HUDEP-2 (cell line): ENCODE measurements at regions not wholly inside any gene's neighbourhood (a gene's known extent, or its start where the extent isn't known, plus 50 kb on each side); places are given as distances from the start of the nearest gene placed in this dataset.

Experiments
- DNase-seq, 76 experiments: peaks; one replicate each; lab custom pipeline; 2025; ENCODE audit not compliant: unreplicated experiment in 76 of 76; lab: John Stamatoyannopoulos, UW

DNA sequence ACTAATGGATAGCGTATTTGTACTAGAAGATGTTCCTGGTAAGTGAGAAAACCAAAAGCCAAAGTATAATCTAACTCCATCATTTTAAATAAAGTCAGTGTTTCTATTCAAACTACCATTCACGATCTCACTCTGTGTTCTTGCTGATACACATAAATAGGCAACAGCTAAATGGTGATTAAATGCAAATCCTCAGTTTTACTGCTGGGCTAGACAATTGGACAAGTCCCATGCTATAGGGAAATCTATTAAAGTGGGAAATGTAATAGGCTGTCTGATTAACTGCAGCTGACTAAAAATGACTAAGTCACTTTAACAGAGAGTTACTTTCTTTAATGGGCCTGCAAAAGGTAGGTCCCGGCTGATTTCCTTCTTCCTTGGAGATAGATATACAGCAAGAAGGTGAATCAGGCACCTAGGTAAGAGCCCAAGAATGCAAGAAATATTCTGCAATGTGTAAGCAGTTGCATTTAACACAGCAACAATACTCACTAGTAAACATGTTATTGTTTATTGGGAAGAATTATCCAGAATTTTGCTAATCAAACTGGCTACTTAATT is 298.4 kb downstream of the SLITRK6 start:
- no peak for DNase-seq

GRCh38 chr13:85498774-85499173 is 300.4 kb downstream of the SLITRK6 start:
- DNase-seq, result no peak

DNA sequence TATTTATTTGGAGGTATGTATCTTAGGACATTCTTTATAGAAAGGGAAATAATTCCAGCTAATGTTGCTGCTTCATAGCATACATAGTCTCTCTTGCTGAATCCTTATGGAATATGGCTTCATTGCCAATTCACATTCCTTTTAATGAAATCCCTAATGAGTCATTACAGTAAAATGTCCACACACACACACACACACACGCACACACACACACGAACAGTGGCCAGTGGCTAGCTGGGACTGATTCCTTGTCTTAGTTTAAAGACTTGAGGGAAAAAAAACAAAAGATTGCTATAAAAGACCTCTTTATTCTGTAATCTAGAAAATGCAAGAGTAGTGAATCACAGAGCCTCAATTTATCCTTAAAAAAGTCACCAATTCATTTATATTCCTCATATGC is 301.6 kb downstream of the SLITRK6 start:
- DNase-seq, result no peak

DNA sequence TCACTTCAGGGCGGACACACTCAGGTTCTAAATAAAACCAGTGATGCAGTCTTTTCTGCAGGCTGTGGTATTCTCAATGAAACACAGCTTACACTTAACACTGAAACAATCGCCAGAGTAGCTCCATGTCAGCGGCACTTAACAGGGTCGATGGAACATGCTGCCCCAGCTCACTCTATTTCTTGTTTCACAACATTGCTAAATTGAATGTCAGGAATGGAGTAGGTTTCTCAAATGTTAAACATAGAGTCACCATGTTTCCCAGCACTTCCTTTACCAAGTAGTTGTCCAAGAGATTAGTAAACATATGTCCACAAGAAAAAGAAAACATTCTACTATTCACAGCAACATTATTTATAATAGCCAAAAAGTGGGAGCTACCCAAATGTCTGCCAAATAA is 306.9 kb downstream of the SLITRK6 start:
- no peak for DNase-seq

DNA sequence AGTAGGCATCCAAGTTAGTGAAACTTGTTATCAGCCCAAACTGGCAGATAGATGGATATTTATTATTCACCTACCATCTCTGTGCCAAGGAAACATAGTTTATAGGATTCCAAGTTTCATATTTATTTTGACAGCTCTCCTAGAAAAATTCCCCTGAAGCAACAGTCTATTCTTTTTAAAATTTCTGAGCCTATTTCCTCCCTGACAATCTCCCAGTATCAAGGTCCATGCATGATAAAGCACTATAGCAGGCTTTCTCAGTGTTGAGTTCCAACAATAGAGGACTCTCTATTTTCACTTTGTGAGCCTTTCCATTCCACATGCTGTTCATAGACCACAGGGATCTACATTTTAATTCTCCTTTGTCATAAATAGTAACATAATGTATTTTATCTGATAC is 312.6 kb downstream of the SLITRK6 start:
- no peak for DNase-seq

DNA sequence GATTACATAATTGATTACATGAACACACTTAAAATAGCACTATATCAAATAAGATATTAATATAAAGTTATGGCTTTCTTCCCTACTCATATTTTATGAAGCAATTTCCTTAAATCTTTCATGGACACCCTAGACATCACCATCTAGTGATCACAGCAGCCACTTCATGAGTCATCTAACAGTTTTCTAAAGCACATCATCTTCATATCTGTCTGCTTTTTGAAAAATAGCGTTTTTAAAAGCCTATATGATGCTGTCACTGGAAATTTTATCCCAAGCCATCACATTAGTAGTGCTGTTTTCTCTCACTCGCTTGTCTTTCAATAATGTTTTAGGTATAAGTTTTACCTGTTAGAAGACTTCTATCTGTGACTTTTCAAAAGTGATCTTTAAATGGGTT is 326.1 kb downstream of the SLITRK6 start:
- DNase-seq, result no peak

GRCh38 chr13:85469320-85469719 is 329.9 kb downstream of the SLITRK6 start:
- no peak for DNase-seq

DNA sequence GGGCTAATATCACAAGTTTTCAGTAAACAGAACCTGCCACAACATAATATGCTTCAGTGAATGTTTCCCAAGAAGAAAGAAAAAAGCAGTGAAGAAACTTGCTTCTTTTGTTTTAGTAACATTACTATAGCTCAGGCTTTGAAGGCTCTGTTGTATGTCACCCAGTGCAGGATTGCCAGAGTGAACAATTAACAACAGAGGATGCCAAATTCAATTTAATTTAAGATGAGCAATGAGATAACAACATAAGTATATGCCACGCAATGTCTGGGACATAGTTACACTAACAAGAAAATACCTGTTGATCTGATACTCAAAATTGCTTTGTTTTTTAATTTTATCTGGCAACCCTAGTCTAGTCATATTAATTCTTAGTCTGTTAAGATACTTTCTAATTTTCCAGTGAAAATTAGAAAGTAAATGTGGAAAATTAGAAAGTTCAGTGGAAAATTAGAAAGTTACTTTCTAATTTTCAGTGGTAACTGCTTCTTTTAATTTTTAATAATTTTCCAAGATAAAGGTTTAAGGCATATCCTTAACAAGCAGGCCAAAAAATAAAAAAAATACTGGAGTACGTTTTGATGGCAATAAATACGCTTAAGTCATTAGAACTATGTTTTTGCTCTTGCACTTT is 336.3 kb downstream of the SLITRK6 start:
- DNase-seq, result no peak

DNA sequence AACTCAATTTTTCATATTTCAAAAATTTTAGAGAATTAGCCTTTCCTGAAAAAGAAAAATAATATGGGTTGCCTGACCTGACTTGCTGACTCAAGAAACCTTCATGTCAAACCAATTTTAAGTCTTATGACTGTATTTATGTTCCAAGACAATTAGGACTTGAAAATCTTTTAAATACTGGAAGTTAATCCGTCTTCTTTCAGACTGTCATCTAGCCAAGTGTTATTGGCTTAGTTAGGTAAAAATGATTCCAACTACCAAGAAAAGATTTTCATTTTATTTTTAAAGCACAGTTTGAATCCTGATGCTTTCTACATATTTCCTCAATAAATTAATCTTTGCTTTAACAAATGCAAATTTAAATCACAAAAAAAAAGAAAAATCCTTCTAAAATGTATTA is 337.6 kb downstream of the SLITRK6 start:
- DNase-seq, result no peak

DNA sequence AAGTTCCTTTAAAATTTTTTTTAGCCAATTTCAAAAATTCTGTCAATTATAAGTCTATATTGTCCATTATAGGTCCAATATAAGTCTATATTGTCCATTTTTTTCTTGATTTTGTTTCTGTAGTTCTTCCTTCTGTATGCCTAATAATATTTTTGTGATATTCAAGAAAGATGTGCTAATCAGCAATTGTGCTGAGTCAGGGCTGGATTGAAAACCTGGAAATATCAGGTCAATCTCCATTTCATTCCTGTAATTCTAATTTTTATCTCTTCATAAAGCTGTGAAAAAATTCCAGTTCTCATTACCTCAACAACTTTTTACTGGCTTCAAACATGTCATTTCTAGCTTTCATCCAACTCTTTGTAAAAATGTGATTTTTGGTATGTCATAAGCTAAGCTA is 353.7 kb downstream of the SLITRK6 start:
- DNase-seq, result no peak

GRCh38 chr13:85441975-85442374 is 357.2 kb downstream of the SLITRK6 start:
- no peak for DNase-seq

DNA sequence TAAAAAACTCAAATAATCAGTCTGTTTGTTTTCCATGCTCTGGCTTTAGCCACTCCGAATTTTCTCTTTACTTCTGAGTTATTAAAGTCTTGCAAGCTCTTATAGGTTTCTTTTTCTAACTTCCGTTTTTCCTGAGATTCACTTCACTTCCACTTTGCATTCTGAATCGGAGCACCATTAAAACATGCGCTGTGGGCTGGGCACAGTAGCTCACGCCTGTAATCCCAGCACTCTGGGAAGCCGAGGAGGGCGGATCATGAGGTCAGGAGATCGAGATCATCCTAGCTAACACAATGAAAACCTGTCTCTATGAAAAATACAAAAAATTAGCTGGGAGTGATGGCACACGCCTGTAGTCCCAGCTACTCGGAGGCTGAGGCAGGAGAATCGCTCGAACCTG is 357.9 kb downstream of the SLITRK6 start:
- DNase-seq, result no peak

- no peak for DNase-seq
These were observed 363.2 kb downstream of the SLITRK6 start for GRCh38 chr13:85436029-85436428.

GRCh38 chr13:85434927-85435326 is 364.3 kb downstream of the SLITRK6 start:
- DNase-seq, result no peak

- DNase-seq, result no peak
These were observed 366.3 kb downstream of the SLITRK6 start for GRCh38 chr13:85432881-85433280.

DNA sequence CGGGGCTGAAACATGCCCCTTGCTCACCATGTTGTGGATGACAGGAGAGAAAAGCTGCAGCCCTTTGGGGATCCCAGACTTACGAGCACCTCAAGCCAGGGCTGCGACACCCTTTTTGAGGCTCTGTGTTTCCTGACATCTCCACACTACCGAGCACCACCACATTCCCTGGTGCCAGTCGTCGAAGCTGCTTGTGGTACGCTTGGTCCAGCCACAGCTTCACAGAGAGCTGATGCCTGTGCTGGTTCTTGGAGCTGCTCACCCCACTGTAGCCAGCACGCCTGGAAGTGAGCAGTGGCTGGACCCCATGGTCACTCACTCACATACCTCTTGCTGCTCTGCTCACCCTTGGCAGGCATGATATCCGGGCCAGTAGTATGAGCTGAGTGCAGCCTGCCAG is 367.5 kb downstream of the SLITRK6 start:
- DNase-seq, result no peak

GRCh38 chr13:85430216-85430794 is 368.9 kb downstream of the SLITRK6 start:
- DNase-seq, result no peak

- DNase-seq, result no peak
These were observed 371.8 kb downstream of the SLITRK6 start for GRCh38 chr13:85427416-85427815.

- no peak for DNase-seq
These were observed 379.1 kb downstream of the SLITRK6 start for GRCh38 chr13:85420136-85420535.

DNA sequence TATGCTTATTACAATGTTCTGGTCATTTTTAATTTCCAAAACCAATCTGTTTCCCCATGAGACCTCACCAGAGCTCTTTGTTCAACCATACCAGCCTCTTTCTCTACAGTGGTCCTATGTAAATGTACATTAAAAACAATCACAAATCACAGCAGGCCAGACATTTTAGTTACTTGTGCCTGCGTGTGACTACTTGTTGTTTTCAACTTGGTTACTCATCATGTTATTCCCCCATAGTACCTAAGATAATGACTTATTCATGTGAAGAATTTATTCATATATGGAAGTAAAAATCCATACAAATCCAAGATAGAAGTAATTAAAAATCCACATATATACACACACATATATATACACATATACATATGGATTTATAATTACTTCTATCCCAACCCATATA is 379.6 kb downstream of the SLITRK6 start:
- DNase-seq, result no peak

DNA sequence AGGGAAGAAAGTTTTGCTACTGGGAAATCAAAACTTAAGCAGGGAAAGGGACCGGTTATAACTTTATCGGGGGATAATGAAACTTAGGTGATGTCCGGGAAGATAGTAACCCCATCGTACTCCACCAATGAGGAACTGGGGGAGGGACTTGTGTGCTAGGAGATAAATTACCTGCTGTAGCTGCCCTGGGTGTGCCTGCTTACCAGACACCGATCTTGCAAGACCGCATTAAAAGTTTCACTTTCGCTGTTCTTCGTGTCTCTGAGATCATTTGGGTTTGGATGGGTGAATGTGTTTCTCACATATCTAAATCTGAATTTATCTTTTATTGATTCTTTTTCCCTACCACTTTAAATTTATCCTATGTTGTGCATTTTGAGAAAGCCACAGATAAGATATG is 381.4 kb downstream of the SLITRK6 start:
- DNase-seq, result no peak

DNA sequence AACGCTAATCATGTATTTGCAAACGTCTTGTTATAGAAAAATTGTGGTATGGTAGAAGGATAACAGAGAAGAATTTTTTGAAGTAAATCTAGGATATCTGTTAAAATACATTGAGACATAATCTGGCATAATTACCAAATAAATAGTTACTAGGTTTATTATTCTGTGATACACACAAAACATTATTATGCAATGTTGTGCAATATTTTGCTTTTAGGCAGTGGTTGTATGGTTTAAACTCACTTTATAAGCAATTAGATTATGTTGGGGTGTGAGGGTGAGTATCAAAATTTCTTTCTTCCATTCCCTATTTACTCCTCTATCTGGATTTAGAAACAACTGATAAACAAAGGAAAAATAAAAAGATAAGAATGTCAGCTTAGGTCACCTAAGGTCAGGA is 385.6 kb downstream of the SLITRK6 start:
- no peak for DNase-seq

GRCh38 chr13:85412448-85412847 is 386.8 kb downstream of the SLITRK6 start:
- DNase-seq, result no peak
